Epidermal melanocyte (primary cell): ENCODE measurements at regions not wholly inside any gene's neighbourhood (a gene's known extent, or its start where the extent isn't known, plus 50 kb on each side); places are given as distances from the start of the nearest gene placed in this dataset.

Source experiments
- DNase-seq: peaks from one replicate; pipeline ENCODE4 v3.0.0; 2011; ENCODE audit warnings: low spot score; ENCODE audit not compliant: insufficient read length

DNA sequence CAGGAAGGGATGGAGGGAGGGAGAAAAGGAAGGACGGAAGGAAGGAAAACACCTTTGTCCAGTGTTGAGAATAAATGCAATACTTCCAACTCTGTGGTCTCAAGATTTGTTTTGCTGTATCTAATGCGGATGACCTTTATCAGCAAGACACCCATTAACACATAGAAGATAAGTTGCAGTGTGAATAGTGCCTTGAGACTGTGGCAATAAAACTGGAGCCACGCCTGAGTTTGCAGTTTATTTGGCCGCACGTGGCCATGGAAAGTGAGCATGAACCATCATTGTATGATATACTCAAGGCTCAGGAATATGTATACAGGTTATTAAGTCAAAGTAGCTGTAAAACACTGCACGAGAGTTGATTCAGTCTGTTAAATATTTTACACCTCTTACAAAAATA is 113.6 kb upstream of the EEA1 start:
- no peak for DNase-seq

DNA sequence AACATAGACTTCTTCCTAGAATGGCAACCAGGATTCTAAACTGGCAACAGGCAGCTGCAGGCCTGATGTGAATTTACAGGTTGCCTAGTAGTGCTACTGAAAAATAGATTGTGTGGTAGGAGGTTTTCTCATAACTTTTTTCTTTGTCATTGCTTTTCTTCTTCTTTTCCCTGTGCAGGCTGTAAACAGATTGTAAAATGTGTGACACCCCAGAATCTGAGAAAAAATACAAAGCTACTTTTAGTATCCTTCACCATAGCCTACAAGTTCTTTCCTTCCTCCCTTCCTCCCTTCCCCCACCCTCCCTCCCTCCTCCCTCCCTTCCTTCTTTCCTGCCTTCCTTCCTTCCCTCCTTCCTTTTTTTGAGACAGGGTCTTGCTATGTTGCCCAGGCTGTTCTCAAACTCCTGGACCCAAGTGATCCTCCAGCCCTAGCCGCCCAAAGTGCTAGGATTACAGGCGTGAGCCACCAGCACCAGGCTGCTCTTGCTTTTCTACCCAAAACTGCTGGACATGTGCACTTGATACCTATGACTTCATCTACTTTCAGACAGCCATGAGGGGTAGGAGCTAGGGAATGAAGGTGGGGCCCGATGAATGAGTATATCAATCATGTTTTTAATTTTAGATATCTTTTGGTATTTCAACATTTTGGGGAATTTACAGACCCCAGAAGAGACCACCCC is 114.2 kb upstream of the EEA1 start:
- no peak for DNase-seq

DNA sequence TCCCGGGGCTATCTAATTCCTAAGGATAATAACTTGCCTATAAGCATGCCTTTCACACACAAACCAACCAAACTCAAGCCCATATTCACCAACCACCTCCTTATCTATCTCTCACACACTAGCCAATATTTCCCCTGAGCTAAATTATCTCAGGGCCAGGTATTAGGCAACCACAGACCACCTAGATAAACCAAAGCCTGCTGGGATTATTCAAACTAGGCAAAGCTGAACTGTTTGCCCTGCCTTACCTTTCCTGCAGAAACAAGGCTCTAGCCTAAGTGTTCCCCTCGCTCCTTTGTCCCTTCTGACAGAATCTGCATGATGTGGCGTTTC is 114.7 kb upstream of the EEA1 start:
- DNase-seq = no peak

GRCh38 chr12:93047118-93047517 is 118.0 kb upstream of the EEA1 start:
- DNase-seq = no peak

GRCh38 chr12:93048656-93049055 is 119.6 kb upstream of the EEA1 start:
- DNase-seq = no peak

- DNase-seq = no peak
These were observed 121.1 kb upstream of the EEA1 start for GRCh38 chr12:93050026-93050747.

DNA sequence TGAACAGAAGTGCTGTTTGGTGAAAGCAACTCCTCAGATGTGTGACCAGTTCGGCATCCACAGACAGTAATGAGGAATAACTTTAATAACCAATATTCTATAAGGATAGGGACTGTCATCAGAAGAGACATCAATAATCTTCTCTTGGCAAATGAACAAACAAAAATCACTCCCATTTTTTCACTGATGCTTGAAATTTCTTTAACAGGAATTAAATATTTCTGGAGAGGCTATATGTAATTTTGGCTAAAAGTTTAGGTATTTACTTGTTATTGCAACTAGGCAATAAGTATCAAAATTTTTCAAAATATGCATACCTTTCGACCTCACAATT is 121.6 kb upstream of the EEA1 start:
- no peak for DNase-seq

GRCh38 chr12:93054021-93054420 is 124.9 kb upstream of the EEA1 start:
- no peak for DNase-seq

- DNase-seq = no peak
These were observed 126.1 kb upstream of the EEA1 start for GRCh38 chr12:93055221-93055620.

DNA sequence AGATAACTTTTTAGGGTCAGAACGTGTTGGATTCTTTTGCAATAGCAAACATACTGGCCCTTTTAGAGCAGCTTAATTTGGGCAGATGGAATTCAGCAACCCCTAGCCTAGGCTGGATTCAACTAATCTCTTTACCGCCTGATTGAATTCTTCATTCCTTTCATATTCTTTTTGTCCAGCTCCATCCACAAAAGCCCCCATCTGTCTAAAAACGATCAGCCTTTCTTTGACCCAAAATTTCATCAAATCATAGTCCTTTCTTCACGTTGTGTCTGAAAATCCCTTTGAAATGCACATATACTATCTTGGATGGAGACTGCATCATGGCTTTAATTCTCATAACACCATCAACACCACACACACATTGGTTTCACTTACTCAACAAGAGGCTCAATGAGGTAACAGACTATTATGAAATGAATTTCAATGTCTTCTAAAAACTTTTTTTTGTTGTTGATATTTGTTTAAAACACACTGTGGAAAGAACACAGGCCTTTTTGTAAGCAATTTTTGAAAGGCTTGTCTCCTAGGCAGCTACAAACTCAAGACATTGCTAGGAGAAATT is 128.0 kb upstream of the EEA1 start:
- no peak for DNase-seq

- DNase-seq = no peak
These were observed 129.2 kb upstream of the EEA1 start for GRCh38 chr12:93058280-93058679.

DNA sequence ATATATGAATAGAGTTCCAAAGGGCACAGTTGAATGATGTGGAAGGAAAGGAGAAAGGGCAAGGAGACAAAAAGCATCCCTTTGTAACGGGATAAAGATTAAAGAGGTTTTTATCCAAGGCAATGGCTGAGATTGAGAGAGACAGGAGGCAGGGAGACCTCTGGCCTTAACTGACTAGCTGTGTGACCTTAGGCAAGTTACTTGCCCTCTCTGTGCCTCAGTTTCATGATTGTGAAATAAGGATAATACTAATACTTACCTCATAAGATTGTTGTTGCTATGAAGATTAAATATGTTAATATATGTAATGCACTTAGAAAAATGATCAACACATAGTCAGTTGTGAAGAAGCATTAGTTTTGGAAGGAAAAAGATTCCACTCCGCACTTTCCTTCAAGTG is 130.2 kb upstream of the EEA1 start:
- no peak for DNase-seq

- no peak for DNase-seq
These were observed 131.0 kb upstream of the EEA1 start for GRCh38 chr12:93059925-93060665.

DNA sequence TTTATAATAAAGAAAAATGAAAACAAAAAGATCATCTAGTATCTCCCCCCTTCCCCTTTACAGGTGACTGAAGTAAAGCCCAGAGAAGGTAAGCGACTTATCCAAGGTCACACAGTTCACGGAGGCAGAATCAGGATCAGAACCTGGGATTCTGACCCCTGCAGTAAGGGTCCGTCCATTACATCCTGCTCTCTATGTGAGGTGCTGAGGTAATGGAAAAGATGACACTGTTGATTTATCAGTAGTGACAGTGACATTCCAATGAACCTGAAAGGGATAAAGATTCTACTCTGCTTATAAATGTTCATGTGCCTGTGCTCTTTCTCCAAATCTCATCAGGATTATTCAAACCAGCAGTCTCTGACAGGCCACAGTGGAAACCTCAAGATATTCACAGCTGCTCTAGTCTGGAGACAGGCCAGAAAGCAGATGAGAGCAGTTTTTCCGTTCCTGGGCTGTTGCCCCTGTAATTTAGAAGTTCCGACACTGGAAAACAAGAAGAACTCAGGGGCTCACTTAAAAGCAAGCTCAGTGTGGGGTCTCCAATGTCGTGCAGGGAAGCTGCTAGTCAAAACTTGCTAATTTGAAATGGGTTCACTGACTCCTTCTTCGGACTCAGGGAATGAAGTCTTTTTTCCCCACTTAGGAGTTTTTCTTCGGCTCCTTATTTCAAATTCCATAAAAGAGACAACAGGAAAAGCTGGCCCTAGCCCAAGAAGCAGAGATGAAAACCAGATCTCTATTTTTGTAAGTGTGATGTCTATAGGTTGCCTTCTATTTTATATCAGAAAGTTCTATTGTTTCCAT is 131.8 kb upstream of the EEA1 start:
- no peak for DNase-seq

DNA sequence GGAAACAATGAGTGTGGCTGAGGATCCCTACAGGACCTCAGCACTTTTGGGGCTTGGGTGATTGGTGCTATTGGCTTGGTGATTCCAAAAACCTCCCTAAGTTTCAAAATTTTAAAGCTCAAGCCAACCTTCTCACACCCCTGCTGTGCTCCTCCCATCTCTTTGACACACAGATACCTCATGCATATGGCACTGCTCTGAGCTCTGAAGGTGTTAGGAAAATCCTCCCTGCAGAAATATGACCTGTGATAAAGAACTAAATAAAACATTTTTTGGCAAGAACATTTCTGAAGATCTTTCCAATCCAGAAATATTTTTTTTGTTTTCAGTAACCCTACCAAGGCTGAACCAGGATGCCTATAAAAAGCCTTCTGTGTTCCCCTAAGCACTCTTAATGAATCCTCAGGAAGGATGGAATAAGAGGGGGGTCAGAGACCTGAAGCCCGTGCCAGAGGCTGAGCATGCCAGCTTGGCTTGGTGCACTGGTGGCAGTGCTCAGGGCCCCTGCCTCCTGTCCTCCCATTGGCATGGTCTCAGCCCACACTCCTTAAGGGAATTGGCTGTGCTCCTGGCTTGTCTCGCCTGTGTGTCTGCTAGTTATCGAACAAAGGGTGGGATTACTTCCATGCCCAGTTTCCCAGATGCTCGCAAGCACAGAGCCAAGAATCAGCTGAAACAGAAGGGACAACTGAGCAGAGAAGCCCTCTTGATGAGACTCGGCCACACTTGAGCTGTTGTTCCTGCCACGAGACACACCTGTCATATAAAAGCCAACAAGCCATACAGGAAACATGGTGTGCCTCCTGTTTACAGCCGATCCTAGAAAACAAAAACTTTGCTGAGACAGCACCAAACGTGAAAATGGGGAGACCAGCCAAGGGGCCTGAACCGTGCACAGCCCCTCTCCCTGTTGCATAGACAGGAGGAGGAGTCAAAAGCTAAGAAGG is 132.7 kb upstream of the EEA1 start:
- DNase-seq = no peak

- no peak for DNase-seq
These were observed 136.8 kb upstream of the EEA1 start for GRCh38 chr12:93065896-93066295.

DNA sequence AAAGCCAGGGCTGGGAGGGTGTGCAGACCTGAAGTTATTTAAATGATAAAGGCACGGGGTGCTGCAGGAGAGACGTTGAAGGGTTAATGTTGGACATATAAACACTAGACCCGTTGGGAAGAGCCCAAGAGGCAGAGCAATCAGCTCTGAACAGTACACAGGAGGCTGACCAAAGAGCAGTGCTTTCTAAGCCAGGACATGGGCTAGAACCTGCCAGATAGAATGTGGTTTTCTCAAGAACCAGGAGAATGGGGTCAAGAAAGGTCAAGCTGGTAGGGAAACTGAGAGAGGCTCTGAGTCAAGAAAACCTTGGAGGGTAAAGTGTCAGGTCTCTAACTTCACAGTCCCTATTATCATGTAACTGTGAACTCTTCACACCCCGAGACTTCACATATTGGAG is 143.2 kb upstream of the EEA1 start:
- DNase-seq = no peak

DNA sequence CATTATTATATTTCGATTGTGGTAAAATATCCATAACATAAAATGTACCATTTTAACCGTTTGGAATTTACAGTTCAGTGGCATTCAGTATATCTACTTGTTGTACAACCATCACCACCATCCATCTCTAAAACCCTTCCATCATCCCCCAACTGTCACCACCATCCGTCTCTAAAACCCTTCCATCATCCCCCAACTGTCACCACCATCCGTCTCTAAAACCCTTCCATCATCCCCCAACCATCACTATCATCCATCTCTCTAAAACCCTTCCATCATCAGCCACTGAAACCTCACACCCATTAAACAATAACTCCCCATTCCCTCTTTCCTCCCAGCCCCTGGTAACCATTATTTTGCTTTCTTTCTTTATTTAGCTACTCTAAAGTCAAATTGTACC is 144.2 kb upstream of the EEA1 start:
- no peak for DNase-seq

GRCh38 chr12:93078059-93078458 is 149.0 kb upstream of the EEA1 start:
- DNase-seq = no peak

- no peak for DNase-seq
These were observed 149.5 kb upstream of the EEA1 start for GRCh38 chr12:93078577-93078976.

DNA sequence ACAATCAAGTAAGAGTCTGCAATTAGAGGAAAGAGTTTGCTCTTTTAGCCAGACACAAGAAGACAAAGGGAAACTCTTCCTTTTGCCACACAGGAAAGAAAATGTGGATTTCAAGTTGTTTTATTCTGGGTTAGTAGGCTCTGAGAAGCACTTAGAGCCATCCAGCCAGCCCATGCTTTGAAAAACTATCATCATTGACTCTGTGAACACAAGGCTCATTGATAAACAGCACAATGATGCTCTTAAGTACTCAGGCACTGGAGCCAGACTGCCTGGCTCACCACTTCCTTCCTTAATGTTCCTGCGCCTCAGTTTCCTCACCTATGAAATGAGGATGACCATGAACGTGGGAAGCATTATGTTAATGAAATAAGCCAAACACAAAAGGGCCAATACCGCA is 150.2 kb upstream of the EEA1 start:
- DNase-seq = peak; percentile 55
